ENCODE measurements at regions not wholly inside any gene's neighbourhood (a gene's known extent, or its start where the extent isn't known, plus 50 kb on each side); places are given as distances from the start of the nearest gene placed in this dataset.

- TF ChIP-seq MYC (IDR thresholded peaks at IDR 0.05; ENCODE audit: low read depth, low read length) = no peak
- TF ChIP-seq MAX (IDR thresholded peaks at IDR 0.05; ENCODE audit: low read depth, low read length) = no peak
- no peak for TF ChIP-seq CTCF (IDR thresholded peaks at IDR 0.05; ENCODE audit: low read depth, low read length)
- TF ChIP-seq POLR2A (IDR thresholded peaks at IDR 0.05; ENCODE audit: extremely low read depth, insufficient read length) = no peak
- DNase-seq (ENCODE audit: low read depth) = no peak
- no peak overlapping the region for H3K4me3 ChIP-seq (ENCODE audit: low read depth, low read length)
These were observed 149.8 kb upstream of the ZNF462 start for GRCh38 chr9:106713206-106713605.

- no peak for DNase-seq (ENCODE audit: low read depth)
- no peak overlapping the region for H3K4me3 ChIP-seq (ENCODE audit: low read depth, low read length)
- TF ChIP-seq POLR2A (IDR thresholded peaks at IDR 0.05; ENCODE audit: extremely low read depth, insufficient read length) (no peak), CTCF (IDR thresholded peaks at IDR 0.05; ENCODE audit: low read depth, low read length) (no peak), MAX (IDR thresholded peaks at IDR 0.05; ENCODE audit: low read depth, low read length) (no peak), MYC (IDR thresholded peaks at IDR 0.05; ENCODE audit: low read depth, low read length) (no peak)
These were observed 146.1 kb upstream of the ZNF462 start for GRCh38 chr9:106716820-106717219.

GRCh38 chr9:106717686-106718085 is 145.3 kb upstream of the ZNF462 start:
- no peak overlapping the region for H3K4me3 ChIP-seq (ENCODE audit: low read depth, low read length)
- no peak for DNase-seq (ENCODE audit: low read depth)
- TF ChIP-seq MAX (IDR thresholded peaks at IDR 0.05; ENCODE audit: low read depth, low read length) (no peak), POLR2A (IDR thresholded peaks at IDR 0.05; ENCODE audit: extremely low read depth, insufficient read length) (no peak), MYC (IDR thresholded peaks at IDR 0.05; ENCODE audit: low read depth, low read length) (no peak), CTCF (IDR thresholded peaks at IDR 0.05; ENCODE audit: low read depth, low read length) (no peak)

- DNase-seq (ENCODE audit: low read depth) = no peak
- no peak overlapping the region for H3K4me3 ChIP-seq (ENCODE audit: low read depth, low read length)
- TF ChIP-seq MYC (IDR thresholded peaks at IDR 0.05; ENCODE audit: low read depth, low read length) (no peak), POLR2A (IDR thresholded peaks at IDR 0.05; ENCODE audit: extremely low read depth, insufficient read length) (no peak), CTCF (IDR thresholded peaks at IDR 0.05; ENCODE audit: low read depth, low read length) (no peak), MAX (IDR thresholded peaks at IDR 0.05; ENCODE audit: low read depth, low read length) (no peak)
These were observed 144.0 kb upstream of the ZNF462 start for GRCh38 chr9:106718936-106719335.

- no peak overlapping the region for H3K4me3 ChIP-seq (ENCODE audit: low read depth, low read length)
- DNase-seq (ENCODE audit: low read depth) = no peak
- TF ChIP-seq CTCF (IDR thresholded peaks at IDR 0.05; ENCODE audit: low read depth, low read length) (no peak), POLR2A (IDR thresholded peaks at IDR 0.05; ENCODE audit: extremely low read depth, insufficient read length) (no peak), MAX (IDR thresholded peaks at IDR 0.05; ENCODE audit: low read depth, low read length) (no peak), MYC (IDR thresholded peaks at IDR 0.05; ENCODE audit: low read depth, low read length) (no peak)
These were observed 140.8 kb upstream of the ZNF462 start for GRCh38 chr9:106722051-106722753.

All from NB4 (cell line).